H9 (cell line): ENCODE measurements at regions not wholly inside any gene's neighbourhood (a gene's known extent, or its start where the extent isn't known, plus 50 kb on each side); places are given as distances from the start of the nearest gene placed in this dataset.

Experiments used
- DNase-seq: peaks from one replicate; pipeline ENCODE4 v3.0.0-alpha.2; 2017
- H2AFZ ChIP-seq: one replicate; pipeline ENCODE4 v1.6.1; 2013; ENCODE audit warnings: mild to moderate bottlenecking, low read length, control low read depth, moderate library complexity
- H2AK5ac ChIP-seq: 2 replicates; pipeline ENCODE4 v1.6.1; 2013; ENCODE audit warnings: low read length, control low read depth, mixed read lengths; ENCODE audit not compliant: insufficient read length
- H2BK120ac ChIP-seq: one replicate; pipeline ENCODE4 v1.6.1; 2013; ENCODE audit warnings: low read depth, mild to moderate bottlenecking, low read length, control low read depth, inconsistent platforms; ENCODE audit not compliant: poor library complexity, severe bottlenecking
- H2BK12ac ChIP-seq: 2 replicates; pipeline ENCODE4 v1.6.1; 2013; ENCODE audit warnings: low read length, control low read depth, mixed read lengths, low read depth; ENCODE audit not compliant: insufficient read length
- H2BK15ac ChIP-seq: 2 replicates; pipeline ENCODE4 v1.6.1; 2013; ENCODE audit warnings: low read depth, low read length, control low read depth
- H2BK20ac ChIP-seq: one replicate; pipeline ENCODE4 v1.6.1; 2013; ENCODE audit warnings: low read depth, mild to moderate bottlenecking, low read length, control low read depth, inconsistent platforms; ENCODE audit not compliant: poor library complexity, severe bottlenecking
- H2BK5ac ChIP-seq: 2 replicates; pipeline ENCODE4 v1.6.1; 2013; ENCODE audit warnings: low read length, control low read depth, mixed read lengths; ENCODE audit not compliant: insufficient read length
- H3K14ac ChIP-seq: 2 replicates; pipeline ENCODE4 v1.6.1; 2013; ENCODE audit warnings: low read length, control low read depth; ENCODE audit not compliant: insufficient read depth
- H3K18ac ChIP-seq: 2 replicates; pipeline ENCODE4 v1.6.1; 2013; ENCODE audit warnings: low read depth, mild to moderate bottlenecking, mixed read lengths, low read length, control low read depth; ENCODE audit not compliant: insufficient read length
- H3K23ac ChIP-seq: 2 replicates; pipeline ENCODE4 v1.6.1; 2013; ENCODE audit warnings: low read length, control low read depth, mixed read lengths, low read depth; ENCODE audit not compliant: insufficient read length
- H3K23me2 ChIP-seq: 2 replicates; pipeline ENCODE4 v1.6.1; 2013; ENCODE audit warnings: low read depth, mild to moderate bottlenecking, mixed read lengths, low read length, control low read depth; ENCODE audit not compliant: insufficient read length, poor library complexity, severe bottlenecking
- H3K27ac ChIP-seq: 2 replicates; pipeline ENCODE4 v1.5.1; 2013; ENCODE audit warnings: low read length, control low read depth, mixed read lengths, low read depth; ENCODE audit not compliant: insufficient read length
- H3K27me3 ChIP-seq: 2 replicates; pipeline ENCODE4 v1.6.1; 2013; ENCODE audit warnings: low read length, control low read depth, inconsistent platforms; ENCODE audit not compliant: insufficient read depth
- H3K4ac ChIP-seq: 2 replicates; pipeline ENCODE4 v1.6.1; 2013; ENCODE audit warnings: low read depth, mild to moderate bottlenecking, control low read depth, inconsistent platforms, low read length, moderate library complexity
- H3K4me1 ChIP-seq: 2 replicates; pipeline ENCODE4 v1.6.1; 2013; ENCODE audit warnings: low read length, control low read depth, inconsistent platforms; ENCODE audit not compliant: insufficient read depth
- H3K4me2 ChIP-seq: 2 replicates; pipeline ENCODE4 v1.6.1; 2013; ENCODE audit warnings: low read length, control low read depth, mixed read lengths; ENCODE audit not compliant: insufficient read length, insufficient read depth
- H3K56ac ChIP-seq: 2 replicates; pipeline ENCODE4 v1.6.1; 2013; ENCODE audit warnings: low read depth, mild to moderate bottlenecking, mixed read lengths, low read length, control low read depth; ENCODE audit not compliant: insufficient read length
- H3K79me1 ChIP-seq: 2 replicates; pipeline ENCODE4 v1.6.1; 2013; ENCODE audit warnings: low read depth, mild to moderate bottlenecking, moderate library complexity, low read length, control low read depth, inconsistent platforms; ENCODE audit not compliant: insufficient read depth, poor library complexity, severe bottlenecking
- H3K79me2 ChIP-seq: 2 replicates; pipeline ENCODE4 v1.6.1; 2013; ENCODE audit warnings: low read length, control low read depth, inconsistent platforms; ENCODE audit not compliant: insufficient read depth
- H3K9ac ChIP-seq: 2 replicates; pipeline ENCODE4 v1.6.1; 2013; ENCODE audit warnings: low read length, control low read depth, mixed read lengths; ENCODE audit not compliant: insufficient read length; ENCODE audit errors: extremely low read depth
- H3K9me3 ChIP-seq: one replicate; pipeline ENCODE4 v1.6.1; 2013; ENCODE audit warnings: low read depth, low read length, inconsistent platforms; ENCODE audit not compliant: control insufficient read depth
- H3T11ph ChIP-seq: one replicate; pipeline ENCODE4 v1.6.1; 2013; ENCODE audit warnings: mild to moderate bottlenecking, low read length, control low read depth, inconsistent platforms
- H4K20me1 ChIP-seq: one replicate; pipeline ENCODE4 v1.6.1; 2013; ENCODE audit not compliant: control insufficient read depth, insufficient read length, insufficient read depth
- H4K5ac ChIP-seq: 2 replicates; pipeline ENCODE4 v1.6.1; 2013; ENCODE audit warnings: low read depth, mild to moderate bottlenecking, mixed read lengths, low read length, control low read depth; ENCODE audit not compliant: insufficient read length
- H4K8ac ChIP-seq: replicated peaks from 2 replicates; pipeline ENCODE4 v1.6.1; 2013; ENCODE audit warnings: low read length, control low read depth, mixed read lengths, low read depth; ENCODE audit not compliant: insufficient read length
- H4K91ac ChIP-seq: 2 replicates; pipeline ENCODE4 v1.6.1; 2013; ENCODE audit warnings: low read depth, mild to moderate bottlenecking, moderate library complexity, mixed read lengths, low read length, control low read depth; ENCODE audit not compliant: insufficient read length
- H3K27ac Mint-ChIP-seq, 3 experiments: 2 replicates in 2 of 3; 3 replicates in 1 of 3; pipeline ENCODE4 v1.8.0; 2020 to 2021; ENCODE audit warnings: mixed read lengths in 3 of 3, mild to moderate bottlenecking in 1 of 3, moderate library complexity in 1 of 3
- H3K27me3 Mint-ChIP-seq: 2 replicates; pipeline ENCODE4 v1.8.0; 2021; ENCODE audit warnings: low read depth, mild to moderate bottlenecking, moderate library complexity, mixed read lengths
- H3K36me3 Mint-ChIP-seq, 3 experiments: 2 replicates in 2 of 3; 3 replicates in 1 of 3; pipeline ENCODE4 v1.8.0; 2020 to 2021; ENCODE audit warnings: low read depth in 3 of 3, mixed read lengths in 3 of 3; ENCODE audit not compliant: insufficient read depth in 1 of 3
- H3K4me1 Mint-ChIP-seq, 2 experiments: 2 replicates each; pipeline ENCODE4 v1.8.0; 2020; ENCODE audit warnings: mixed read lengths in 2 of 2
- H3K4me3 Mint-ChIP-seq, 2 experiments: 2 replicates in 1 of 2; 3 replicates in 1 of 2; pipeline ENCODE4 v1.8.0; 2020 to 2021; ENCODE audit warnings: mild to moderate bottlenecking in 2 of 2, mixed read lengths in 2 of 2, moderate library complexity in 1 of 2
- H3K9me3 Mint-ChIP-seq, 2 experiments: 2 replicates in 1 of 2; 3 replicates in 1 of 2; pipeline ENCODE4 v1.8.0; 2020; ENCODE audit warnings: mild to moderate bottlenecking in 2 of 2, mixed read lengths in 2 of 2, moderate library complexity in 1 of 2
- WGBS: extraction: QIAGEN DNeasy Blood & Tissue Kit; methylation state at CpG from one replicate; pipeline ENCODE4 v1.1.7; 2013; ENCODE audit warnings: missing lambda C conversion rate, low lambda C conversion rate, mixed read lengths; ENCODE audit not compliant: insufficient read length; ENCODE audit errors: extremely low coverage; 5-methylcytosine and 5-hydroxymethylcytosine counted together
- TF ChIP-seq, protein P1 (sequence below): fragments of 200-600 bp; sonication (generic); conservative IDR thresholded peaks from 3 replicates; pipeline ENCODE4 v1.8.0; 2021; ENCODE audit warnings: antibody characterized with exemption, mild to moderate bottlenecking

DNA sequence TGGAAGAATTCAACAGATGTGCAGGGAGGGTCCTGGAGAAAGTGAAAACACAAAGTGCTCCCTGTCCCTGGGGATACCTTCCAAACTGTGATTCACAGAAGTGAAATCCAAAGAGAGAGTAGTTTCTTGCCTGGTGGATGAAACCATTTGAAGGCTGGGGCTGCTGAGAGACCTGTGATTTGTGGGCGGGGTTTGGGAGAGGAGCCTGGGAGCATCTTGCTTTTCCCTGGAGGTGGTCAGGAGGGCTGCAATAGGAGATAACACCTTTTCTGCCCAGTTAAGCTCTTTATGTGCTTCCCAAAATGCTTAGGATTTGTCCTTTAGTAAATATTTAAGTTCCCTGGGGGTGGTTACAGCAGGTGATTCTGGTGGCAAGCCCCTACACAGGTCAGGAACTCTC lies 105.3 kb upstream of the TPK1 start:
- H3K18ac ChIP-seq: no peak overlapping the region
- no peak overlapping the region for H3K27ac ChIP-seq
- no peak overlapping the region for H4K91ac ChIP-seq
- no peak overlapping the region for H4K8ac ChIP-seq
- peaks cover 0 to 9% of the 10 kb centered on the region in 2 experiments; a peak in 2 of 4 replicates for H3K4me1 Mint-ChIP-seq
- H2BK5ac ChIP-seq: no peak overlapping the region
- H2BK12ac ChIP-seq: no peak overlapping the region
- H3K14ac ChIP-seq: no peak overlapping the region
- H3K4ac ChIP-seq: no peak overlapping the region
- H3K27ac Mint-ChIP-seq: no peak overlapping the region
- no peak overlapping the region for H3K4me2 ChIP-seq
- no peaks in the 10 kb centered on the region for H3K27me3 Mint-ChIP-seq
- H2AFZ ChIP-seq: peak overlapping the region; percentile 40
- H3T11ph ChIP-seq: no peak overlapping the region
- H4K5ac ChIP-seq: no peak overlapping the region
- no peak overlapping the region for H2BK120ac ChIP-seq
- no peaks in the 10 kb centered on the region for H3K9me3 ChIP-seq
- no CpG with 5 or more reads among the region's 1 CpG for WGBS
- H3K4me1 ChIP-seq: no peaks in the 10 kb centered on the region
- TF ChIP-seq, protein P1, sequence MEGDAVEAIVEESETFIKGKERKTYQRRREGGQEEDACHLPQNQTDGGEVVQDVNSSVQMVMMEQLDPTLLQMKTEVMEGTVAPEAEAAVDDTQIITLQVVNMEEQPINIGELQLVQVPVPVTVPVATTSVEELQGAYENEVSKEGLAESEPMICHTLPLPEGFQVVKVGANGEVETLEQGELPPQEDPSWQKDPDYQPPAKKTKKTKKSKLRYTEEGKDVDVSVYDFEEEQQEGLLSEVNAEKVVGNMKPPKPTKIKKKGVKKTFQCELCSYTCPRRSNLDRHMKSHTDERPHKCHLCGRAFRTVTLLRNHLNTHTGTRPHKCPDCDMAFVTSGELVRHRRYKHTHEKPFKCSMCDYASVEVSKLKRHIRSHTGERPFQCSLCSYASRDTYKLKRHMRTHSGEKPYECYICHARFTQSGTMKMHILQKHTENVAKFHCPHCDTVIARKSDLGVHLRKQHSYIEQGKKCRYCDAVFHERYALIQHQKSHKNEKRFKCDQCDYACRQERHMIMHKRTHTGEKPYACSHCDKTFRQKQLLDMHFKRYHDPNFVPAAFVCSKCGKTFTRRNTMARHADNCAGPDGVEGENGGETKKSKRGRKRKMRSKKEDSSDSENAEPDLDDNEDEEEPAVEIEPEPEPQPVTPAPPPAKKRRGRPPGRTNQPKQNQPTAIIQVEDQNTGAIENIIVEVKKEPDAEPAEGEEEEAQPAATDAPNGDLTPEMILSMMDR: peak; percentile 20; the same call in 1 of the 3 replicates
- 0 out of 5 replicates have a peak, but pooled peaks cover 0 to under 1% of the 10 kb centered on the region in 2 experiments for H3K9me3 Mint-ChIP-seq
- peaks cover 0 to under 1% (median 0%) of the 10 kb centered on the region in 3 experiments; a peak in 1 of 7 replicates for H3K36me3 Mint-ChIP-seq
- H3K79me2 ChIP-seq: no peaks in the 10 kb centered on the region
- no peaks in the 10 kb centered on the region for H3K23me2 ChIP-seq
- peak; percentile 73 for DNase-seq
- no peak overlapping the region for H2BK20ac ChIP-seq
- H3K4me3 Mint-ChIP-seq: no peak overlapping the region
- H2BK15ac ChIP-seq: no peak overlapping the region
- no peaks in the 10 kb centered on the region for H4K20me1 ChIP-seq
- H2AK5ac ChIP-seq: no peak overlapping the region
- H3K27me3 ChIP-seq: no peaks in the 10 kb centered on the region
- no peak overlapping the region for H3K9ac ChIP-seq
- no peak overlapping the region for H3K23ac ChIP-seq
- H3K56ac ChIP-seq: no peak overlapping the region
- H3K79me1 ChIP-seq: no peaks in the 10 kb centered on the region
